ENCODE measurements at regions not wholly inside any gene's neighbourhood (a gene's known extent, or its start where the extent isn't known, plus 50 kb on each side); places are given as distances from the start of the nearest gene placed in this dataset.

- TF ChIP-seq REST (IDR thresholded peaks at IDR 0.05; ENCODE audit: insufficient read depth in 1 of 2, low read depth in 2 of 2, low read length in 1 of 2) (no peak), SIN3A (IDR thresholded peaks at IDR 0.05; ENCODE audit: borderline replicate concordance, insufficient read depth, low read depth, low read length) (no peak), TCF7L2 (IDR thresholded peaks at IDR 0.05; ENCODE audit: low read depth, low read length) (no peak), CTCF (IDR thresholded peaks at IDR 0.05) (no peak), POLR2AphosphoS5 (IDR thresholded peaks at IDR 0.05; ENCODE audit: low read depth, low read length) (no peak)
- no peak for DNase-seq (ENCODE audit: low read depth, low spot score)
- H3K27ac ChIP-seq (ENCODE audit: low read length): no peak overlapping the region
- no peaks in the 10 kb centered on the region for H3K9me3 ChIP-seq (ENCODE audit: control insufficient read depth, insufficient read depth, low read depth, low read length)
- POLR2A ChIA-PET: no interaction called here
- H3K27me3 ChIP-seq (ENCODE audit: control insufficient read depth, insufficient read depth, low read length): no peaks in the 10 kb centered on the region
- ATAC-seq: no peak
- in situ Hi-C loops (cut with HindIII; ENCODE audit: low pct_unique_long_range_greater_than_20kb, low sequenced_read_pairs): no loop called here
- CTCF ChIA-PET: no interaction called here
- no TSS peak for BruUV-seq (replicated peaks)
- intact Hi-C loops (cut with micrococcal nuclease; ENCODE audit: unreplicated experiment): no loop called here
- no peaks in the 10 kb centered on the region for H3K36me3 ChIP-seq (ENCODE audit: control insufficient read depth, insufficient read depth, low read length)
- H3K4me1 ChIP-seq (ENCODE audit: control insufficient read depth, insufficient read depth, low read length): no peaks in the 10 kb centered on the region
- H3K4me3 ChIP-seq (ENCODE audit: low read depth in 2 of 2, low read length in 2 of 2): no peak overlapping the region
These were observed 159.8 kb upstream of the ETAA1 start for GRCh38 chr2:67237288-67237687.

GRCh38 chr2:67240507-67240906 is 156.6 kb upstream of the ETAA1 start:
- in situ Hi-C loops (cut with HindIII; ENCODE audit: low pct_unique_long_range_greater_than_20kb, low sequenced_read_pairs): no loop called here
- TF ChIP-seq POLR2AphosphoS5 (IDR thresholded peaks at IDR 0.05; ENCODE audit: low read depth, low read length): no peak
- no peak overlapping the region for H3K4me3 ChIP-seq (ENCODE audit: low read depth in 2 of 2, low read length in 2 of 2)
- DNase-seq (ENCODE audit: low read depth, low spot score): no peak
- H3K27ac ChIP-seq (ENCODE audit: low read length): no peak overlapping the region
- no peaks in the 10 kb centered on the region; the same call in 1 of the 2 replicates for H3K27me3 ChIP-seq (ENCODE audit: control insufficient read depth, insufficient read depth, low read length)
- no peak for ATAC-seq
- H3K4me1 ChIP-seq (ENCODE audit: control insufficient read depth, insufficient read depth, low read length): no peaks in the 10 kb centered on the region
- BruUV-seq (replicated peaks): no TSS peak
- no peaks in the 10 kb centered on the region for H3K9me3 ChIP-seq (ENCODE audit: control insufficient read depth, insufficient read depth, low read depth, low read length)
- no peaks in the 10 kb centered on the region for H3K36me3 ChIP-seq (ENCODE audit: control insufficient read depth, insufficient read depth, low read length)
- ChIA-PET POLR2A (no interaction called here), CTCF (no interaction called here)
- intact Hi-C loops (cut with micrococcal nuclease; ENCODE audit: unreplicated experiment): no loop called here

- intact Hi-C loops (cut with micrococcal nuclease; ENCODE audit: unreplicated experiment) (no loop called here), in situ Hi-C loops (cut with HindIII; ENCODE audit: low pct_unique_long_range_greater_than_20kb, low sequenced_read_pairs) (no loop called here)
- H3K36me3 ChIP-seq (ENCODE audit: control insufficient read depth, insufficient read depth, low read length): no peaks in the 10 kb centered on the region
- BruUV-seq (replicated peaks): no TSS peak
- no peak overlapping the region for H3K4me3 ChIP-seq (ENCODE audit: low read depth in 2 of 2, low read length in 2 of 2)
- POLR2A ChIA-PET: no interaction called here
- TF ChIP-seq REST (IDR thresholded peaks at IDR 0.05; ENCODE audit: insufficient read depth in 1 of 2, low read depth in 2 of 2, low read length in 1 of 2): no peak
- no peak for TF ChIP-seq SIN3A (IDR thresholded peaks at IDR 0.05; ENCODE audit: borderline replicate concordance, insufficient read depth, low read depth, low read length)
- no peak for TF ChIP-seq POLR2AphosphoS5 (IDR thresholded peaks at IDR 0.05; ENCODE audit: low read depth, low read length)
- TF ChIP-seq CTCF (IDR thresholded peaks at IDR 0.05): no peak
- no peak for TF ChIP-seq TCF7L2 (IDR thresholded peaks at IDR 0.05; ENCODE audit: low read depth, low read length)
- H3K27ac ChIP-seq (ENCODE audit: low read length): no peak overlapping the region
- H3K4me1 ChIP-seq (ENCODE audit: control insufficient read depth, insufficient read depth, low read length): no peaks in the 10 kb centered on the region
- ATAC-seq (no peak), DNase-seq (ENCODE audit: low read depth, low spot score) (no peak)
- CTCF ChIA-PET: no interaction called here
- H3K9me3 ChIP-seq (ENCODE audit: control insufficient read depth, insufficient read depth, low read depth, low read length): no peaks in the 10 kb centered on the region
- H3K27me3 ChIP-seq (ENCODE audit: control insufficient read depth, insufficient read depth, low read length): no peaks in the 10 kb centered on the region; the same call in 1 of the 2 replicates
These were observed 155.7 kb upstream of the ETAA1 start for GRCh38 chr2:67241453-67241852.
